ENCODE measurements at regions not wholly inside any gene's neighbourhood (a gene's known extent, or its start where the extent isn't known, plus 50 kb on each side); places are given as distances from the start of the nearest gene placed in this dataset.

DNA sequence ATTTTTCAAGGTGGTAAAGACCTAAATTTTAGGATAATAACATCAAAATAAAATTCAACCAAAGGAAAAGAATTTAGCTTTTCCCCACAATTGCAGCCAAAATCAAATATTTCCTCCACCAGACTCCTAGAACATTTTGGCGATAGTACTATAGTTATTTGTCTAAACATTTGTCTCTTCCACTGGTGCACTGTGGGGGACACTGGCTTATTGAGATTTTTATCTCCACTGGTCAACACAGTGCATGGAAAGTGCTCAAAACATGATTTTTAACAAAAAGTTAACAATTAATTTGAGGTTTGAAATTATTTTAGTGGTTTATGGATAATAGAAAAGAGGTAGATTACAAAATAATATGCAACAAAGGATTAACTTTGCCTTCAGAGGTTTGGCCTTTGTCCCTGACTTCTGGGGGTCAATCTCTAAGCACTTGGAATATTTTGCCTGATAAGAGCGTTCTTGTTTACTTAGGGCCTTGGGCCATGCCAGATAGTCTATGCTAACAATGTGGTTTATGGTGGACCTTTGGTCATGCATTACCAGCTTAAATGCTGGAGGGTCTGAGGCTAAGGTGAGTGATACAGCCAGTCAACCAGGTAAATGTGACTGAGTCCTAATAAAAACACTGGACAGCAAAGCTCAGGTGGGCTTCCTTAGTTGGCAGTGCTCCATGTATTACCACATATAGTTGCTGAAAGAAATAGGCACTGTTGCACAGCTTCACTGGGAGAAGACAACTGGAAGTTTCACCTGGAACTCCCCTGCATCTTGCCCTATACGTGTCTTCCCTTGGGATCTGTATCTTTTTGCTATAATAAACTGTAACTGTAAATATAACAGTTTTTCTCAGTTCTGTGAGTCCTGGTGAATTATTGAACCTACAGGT is 67.2 kb upstream of the SATB2 start:
- intact Hi-C loops (cut with micrococcal nuclease; ENCODE audit: unreplicated experiment) = no loop called here

GRCh38 chr2:199509403-199509802 is 51.7 kb upstream of the SATB2 start:
- TF ChIP-seq, protein P1, sequence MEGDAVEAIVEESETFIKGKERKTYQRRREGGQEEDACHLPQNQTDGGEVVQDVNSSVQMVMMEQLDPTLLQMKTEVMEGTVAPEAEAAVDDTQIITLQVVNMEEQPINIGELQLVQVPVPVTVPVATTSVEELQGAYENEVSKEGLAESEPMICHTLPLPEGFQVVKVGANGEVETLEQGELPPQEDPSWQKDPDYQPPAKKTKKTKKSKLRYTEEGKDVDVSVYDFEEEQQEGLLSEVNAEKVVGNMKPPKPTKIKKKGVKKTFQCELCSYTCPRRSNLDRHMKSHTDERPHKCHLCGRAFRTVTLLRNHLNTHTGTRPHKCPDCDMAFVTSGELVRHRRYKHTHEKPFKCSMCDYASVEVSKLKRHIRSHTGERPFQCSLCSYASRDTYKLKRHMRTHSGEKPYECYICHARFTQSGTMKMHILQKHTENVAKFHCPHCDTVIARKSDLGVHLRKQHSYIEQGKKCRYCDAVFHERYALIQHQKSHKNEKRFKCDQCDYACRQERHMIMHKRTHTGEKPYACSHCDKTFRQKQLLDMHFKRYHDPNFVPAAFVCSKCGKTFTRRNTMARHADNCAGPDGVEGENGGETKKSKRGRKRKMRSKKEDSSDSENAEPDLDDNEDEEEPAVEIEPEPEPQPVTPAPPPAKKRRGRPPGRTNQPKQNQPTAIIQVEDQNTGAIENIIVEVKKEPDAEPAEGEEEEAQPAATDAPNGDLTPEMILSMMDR (IDR thresholded peaks at IDR 0.05; ENCODE audit: insufficient read depth in 1 of 2, low read depth in 1 of 2, low read length in 1 of 2, severe bottlenecking in 1 of 2, unreplicated experiment in 1 of 2) = no peak
- ChIA-PET CTCF (interaction anchor here (1.4 kb wide), 1 partner anchor 21 kb away, joined by 4 read pairs; no protein-coding TSS in a partner anchor), POLR2A (no interaction called here)
- Histone ChIP-seq H3K36me3 (ENCODE audit: control insufficient read depth, insufficient read depth, low read length) (no peaks in the 10 kb centered on the region), H3K27me3 (replicated peaks; ENCODE audit: control insufficient read depth, insufficient read depth, low read length) (no peaks in the 10 kb centered on the region), H3K4me3 (ENCODE audit: low read depth, low read length) (no peak overlapping the region), H3K9me3 (no peaks in the 10 kb centered on the region), H3K4me1 (no peaks in the 10 kb centered on the region)
- no TSS peak for BruUV-seq (replicated peaks)
- H3K4me1 Mint-ChIP-seq (ENCODE audit: low read depth, unreplicated experiment) = no peaks in the 10 kb centered on the region
- no peak for DNase-seq
- no peak overlapping the region for H3K4me3 Mint-ChIP-seq (ENCODE audit: unreplicated experiment)
- H3K9me3 Mint-ChIP-seq (ENCODE audit: unreplicated experiment) = no peaks in the 10 kb centered on the region
- no peak overlapping the region for H3K27ac Mint-ChIP-seq (ENCODE audit: unreplicated experiment)
- H3K27me3 Mint-ChIP-seq (ENCODE audit: insufficient read depth, unreplicated experiment) = no peaks in the 10 kb centered on the region
- no peaks in the 10 kb centered on the region for H3K36me3 Mint-ChIP-seq (ENCODE audit: insufficient read depth, unreplicated experiment)
- intact Hi-C loops (cut with micrococcal nuclease; ENCODE audit: unreplicated experiment) = no loop called here

More for the DNA sequence above, 67.2 kb upstream of the SATB2 start:
- POLR2A ChIA-PET = interaction anchor here (1.1 kb wide), 1 partner anchor 162 kb away, joined by 5 read pairs; no protein-coding TSS in a partner anchor
- Histone ChIP-seq H3K4me3 (ENCODE audit: low read depth, low read length) (no peak overlapping the region), H3K4me1 (peaks cover 19% of the 10 kb centered on the region), H3K9me3 (peaks cover 13% of the 10 kb centered on the region), H3K27me3 (replicated peaks; ENCODE audit: control insufficient read depth, insufficient read depth, low read length) (no peaks in the 10 kb centered on the region), H3K36me3 (ENCODE audit: control insufficient read depth, insufficient read depth, low read length) (no peaks in the 10 kb centered on the region)
- BruUV-seq (replicated peaks) = no TSS peak
- Mint-ChIP-seq H3K4me3 (ENCODE audit: unreplicated experiment) (no peak overlapping the region), H3K27me3 (ENCODE audit: insufficient read depth, unreplicated experiment) (no peaks in the 10 kb centered on the region), H3K36me3 (ENCODE audit: insufficient read depth, unreplicated experiment) (no peaks in the 10 kb centered on the region), H3K27ac (ENCODE audit: unreplicated experiment) (no peak overlapping the region), H3K9me3 (ENCODE audit: unreplicated experiment) (peaks cover 21% of the 10 kb centered on the region), H3K4me1 (ENCODE audit: low read depth, unreplicated experiment) (peaks cover 12% of the 10 kb centered on the region)
- CTCF ChIA-PET = interaction anchor here (0.5 kb wide), 1 partner anchor 57 kb away, joined by 7 read pairs; no protein-coding TSS in a partner anchor
- TF ChIP-seq, protein P1 (IDR thresholded peaks at IDR 0.05; ENCODE audit: insufficient read depth in 1 of 2, low read depth in 1 of 2, low read length in 1 of 2, severe bottlenecking in 1 of 2, unreplicated experiment in 1 of 2) = no peak
- peak; percentile 59 to 70 for DNase-seq

Data from Caco-2 (cell line).